ENCODE measurements at regions not wholly inside any gene's neighbourhood (a gene's known extent, or its start where the extent isn't known, plus 50 kb on each side); places are given as distances from the start of the nearest gene placed in this dataset.
"Not testable (repeated sequence)": the region's sequence is repeated elsewhere in the genome, so short reads cannot be mapped to it uniquely, and the experiment has no call there.

GRCh38 chr16:10232757-10233156 lies 50.5 kb upstream of the GRIN2A start:
- intact Hi-C loops (cut with micrococcal nuclease) = no loop called here

- intact Hi-C loops (cut with micrococcal nuclease) = no loop called here
Measured at GRCh38 chr16:10239640-10240039, 57.4 kb upstream of the GRIN2A start.

- intact Hi-C loops (cut with micrococcal nuclease) = no loop called here
Measured at GRCh38 chr16:10240854-10241613, 58.8 kb upstream of the GRIN2A start.

- intact Hi-C loops (cut with micrococcal nuclease) = no loop called here
Measured at GRCh38 chr16:10242097-10242496, 59.9 kb upstream of the GRIN2A start.

- intact Hi-C loops (cut with micrococcal nuclease) = no loop called here
Measured at GRCh38 chr16:10242916-10243315, 60.7 kb upstream of the GRIN2A start.

- intact Hi-C loops (cut with micrococcal nuclease) = no loop called here
Measured at GRCh38 chr16:10245002-10245401, 62.8 kb upstream of the GRIN2A start.

GRCh38 chr16:10250137-10250828 lies 68.1 kb upstream of the GRIN2A start:
- intact Hi-C loops (cut with micrococcal nuclease) = no loop called here

GRCh38 chr16:10252155-10252554 lies 69.9 kb upstream of the GRIN2A start:
- intact Hi-C loops (cut with micrococcal nuclease) = no loop called here

GRCh38 chr16:10253409-10253808 lies 71.2 kb upstream of the GRIN2A start:
- intact Hi-C loops (cut with micrococcal nuclease) = no loop called here

GRCh38 chr16:10255728-10256127 lies 73.5 kb upstream of the GRIN2A start:
- intact Hi-C loops (cut with micrococcal nuclease) = loop anchor here (1.0 to 2.0 kb wide), 2 partner anchors 59 to 482 kb away; no protein-coding TSS in a partner anchor

- intact Hi-C loops (cut with micrococcal nuclease) = loop anchor here (1.0 to 2.0 kb wide), 3 partner anchors 58 to 480 kb away; no protein-coding TSS in a partner anchor
Measured at GRCh38 chr16:10256784-10257641, 74.8 kb upstream of the GRIN2A start.

GRCh38 chr16:10257642-10258251 lies 75.5 kb upstream of the GRIN2A start:
- intact Hi-C loops (cut with micrococcal nuclease) = loop anchor here (1.0 to 2.0 kb wide), 2 partner anchors 57 to 252 kb away; no protein-coding TSS in a partner anchor

- intact Hi-C loops (cut with micrococcal nuclease) = not testable (repeated sequence)
Measured at GRCh38 chr16:10258930-10259603, 76.8 kb upstream of the GRIN2A start.

GRCh38 chr16:10261077-10261476 lies 78.8 kb upstream of the GRIN2A start:
- intact Hi-C loops (cut with micrococcal nuclease) = no loop called here

GRCh38 chr16:10261526-10261925 lies 79.3 kb upstream of the GRIN2A start:
- intact Hi-C loops (cut with micrococcal nuclease) = not testable (repeated sequence)

- intact Hi-C loops (cut with micrococcal nuclease) = no loop called here
Measured at GRCh38 chr16:10262377-10263132, 80.3 kb upstream of the GRIN2A start.

GRCh38 chr16:10265770-10266615 lies 83.8 kb upstream of the GRIN2A start:
- intact Hi-C loops (cut with micrococcal nuclease) = loop anchor here (2.0 kb wide), 1 partner anchor 53 kb away; no protein-coding TSS in a partner anchor

- intact Hi-C loops (cut with micrococcal nuclease) = loop anchor here (2.0 kb wide), 1 partner anchor 52 kb away; no protein-coding TSS in a partner anchor
Measured at GRCh38 chr16:10266809-10267208, 84.6 kb upstream of the GRIN2A start.

- intact Hi-C loops (cut with micrococcal nuclease) = no loop called here
Measured at GRCh38 chr16:10269632-10270031, 87.4 kb upstream of the GRIN2A start.

Data from T-helper 1 cell treated with Interleukin-12 subunit alpha and Interleukin-12 subunit beta and Interleukin-4 antibody, amounts not matched to agents 30 ng/mL and 1 ng/mL, for 36 hours (primary cell).